ENCODE measurements at regions not wholly inside any gene's neighbourhood (a gene's known extent, or its start where the extent isn't known, plus 50 kb on each side); places are given as distances from the start of the nearest gene placed in this dataset.

DNA sequence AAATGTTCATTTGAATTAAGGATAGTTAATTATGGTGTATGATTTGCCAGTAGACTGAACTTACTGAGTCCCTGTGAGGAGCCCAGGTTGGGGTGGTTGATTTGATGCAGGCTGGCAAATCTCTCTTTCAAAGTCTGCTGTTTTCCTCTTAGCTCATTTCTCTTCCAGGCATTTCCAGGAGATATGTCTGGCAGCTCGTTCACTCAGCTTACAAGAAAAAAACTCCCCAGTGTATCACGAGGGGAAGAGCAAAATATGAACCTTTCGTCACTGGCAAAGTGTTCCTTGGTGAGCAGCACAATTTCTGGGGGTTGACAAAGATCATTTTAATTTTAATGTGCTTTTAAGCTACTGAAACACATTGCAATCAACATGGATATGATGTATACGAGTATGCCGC, 244.2 kb downstream of the CBLL2 start:
- Histone ChIP-seq H3K4me1 (ENCODE audit: control insufficient read depth in 1 of 2, insufficient read depth in 2 of 2, low read length in 2 of 2) (no peaks in the 10 kb centered on the region), H3K4me2 (replicated peaks; ENCODE audit: extremely low read depth, low read length, poor library complexity, severe bottlenecking) (no peak overlapping the region), H3K27me3 (ENCODE audit: control insufficient read depth in 2 of 2, insufficient read depth in 2 of 2, low read length in 2 of 2) (no peaks in the 10 kb centered on the region), H3K27ac (ENCODE audit: low read depth in 1 of 2, low read length in 2 of 2) (no peak overlapping the region), H3K9ac (ENCODE audit: insufficient read depth, low read length, poor library complexity, severe bottlenecking) (no peak overlapping the region), H3K9me3 (replicated peaks in 1 of 2; ENCODE audit: control insufficient read depth in 1 of 2, insufficient read depth in 1 of 2, low read length in 2 of 2) (no peaks in the 10 kb centered on the region), H3K4me3 (replicated peaks in 1 of 3; ENCODE audit: low read depth in 2 of 3, low read length in 3 of 3) (no peak overlapping the region), H3K36me3 (replicated peaks in 1 of 2; ENCODE audit: control insufficient read depth in 1 of 2, insufficient read depth in 2 of 2, low read length in 2 of 2) (no peaks in the 10 kb centered on the region), H2AFZ (ENCODE audit: insufficient read depth, low read depth, low read length, poor library complexity, severe bottlenecking) (no peak overlapping the region), H3K79me2 (ENCODE audit: insufficient read depth, low read length) (no peaks in the 10 kb centered on the region), H4K20me1 (ENCODE audit: insufficient read depth, low read length) (no peaks in the 10 kb centered on the region)
- no peaks in the 10 kb centered on the region for H3K27me3 Mint-ChIP-seq (ENCODE audit: low read depth in 3 of 3)
- no peak overlapping the region for H3K27ac Mint-ChIP-seq
- WGBS (ENCODE audit: insufficient coverage): 100% methylated on average over 1 of the region's 5 CpGs
- intact Hi-C loops (cut with micrococcal nuclease): no loop called here
- peaks cover 0 to 4% (median 3%) of the 10 kb centered on the region in 7 donors for H3K9me3 Mint-ChIP-seq
- DNase-seq: no peak
- H3K4me1 Mint-ChIP-seq: no peaks in the 10 kb centered on the region
- TF ChIP-seq, protein P1, sequence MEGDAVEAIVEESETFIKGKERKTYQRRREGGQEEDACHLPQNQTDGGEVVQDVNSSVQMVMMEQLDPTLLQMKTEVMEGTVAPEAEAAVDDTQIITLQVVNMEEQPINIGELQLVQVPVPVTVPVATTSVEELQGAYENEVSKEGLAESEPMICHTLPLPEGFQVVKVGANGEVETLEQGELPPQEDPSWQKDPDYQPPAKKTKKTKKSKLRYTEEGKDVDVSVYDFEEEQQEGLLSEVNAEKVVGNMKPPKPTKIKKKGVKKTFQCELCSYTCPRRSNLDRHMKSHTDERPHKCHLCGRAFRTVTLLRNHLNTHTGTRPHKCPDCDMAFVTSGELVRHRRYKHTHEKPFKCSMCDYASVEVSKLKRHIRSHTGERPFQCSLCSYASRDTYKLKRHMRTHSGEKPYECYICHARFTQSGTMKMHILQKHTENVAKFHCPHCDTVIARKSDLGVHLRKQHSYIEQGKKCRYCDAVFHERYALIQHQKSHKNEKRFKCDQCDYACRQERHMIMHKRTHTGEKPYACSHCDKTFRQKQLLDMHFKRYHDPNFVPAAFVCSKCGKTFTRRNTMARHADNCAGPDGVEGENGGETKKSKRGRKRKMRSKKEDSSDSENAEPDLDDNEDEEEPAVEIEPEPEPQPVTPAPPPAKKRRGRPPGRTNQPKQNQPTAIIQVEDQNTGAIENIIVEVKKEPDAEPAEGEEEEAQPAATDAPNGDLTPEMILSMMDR (IDR thresholded peaks at IDR 0.05): no peak
- no peak overlapping the region for H3K4me3 Mint-ChIP-seq
- H3K36me3 Mint-ChIP-seq: no peaks in the 10 kb centered on the region

- no peak overlapping the region for H2AFZ ChIP-seq (ENCODE audit: insufficient read depth, low read depth, low read length, poor library complexity, severe bottlenecking)
- no peaks in the 10 kb centered on the region for H3K79me2 ChIP-seq (ENCODE audit: insufficient read depth, low read length)
- H3K4me3 ChIP-seq (replicated peaks in 1 of 3; ENCODE audit: low read depth in 2 of 3, low read length in 3 of 3): no peak overlapping the region
- no peak overlapping the region for H3K9ac ChIP-seq (ENCODE audit: insufficient read depth, low read length, poor library complexity, severe bottlenecking)
- Mint-ChIP-seq H3K27ac (no peak overlapping the region), H3K4me3 (no peak overlapping the region), H3K9me3 (peaks cover 0 to 3% (median 2%) of the 10 kb centered on the region in 7 donors), H3K36me3 (no peaks in the 10 kb centered on the region), H3K27me3 (ENCODE audit: low read depth in 3 of 3) (no peaks in the 10 kb centered on the region), H3K4me1 (no peaks in the 10 kb centered on the region)
- H3K36me3 ChIP-seq (replicated peaks in 1 of 2; ENCODE audit: control insufficient read depth in 1 of 2, insufficient read depth in 2 of 2, low read length in 2 of 2): no peaks in the 10 kb centered on the region
- H4K20me1 ChIP-seq (ENCODE audit: insufficient read depth, low read length): no peaks in the 10 kb centered on the region
- H3K27ac ChIP-seq (ENCODE audit: low read depth in 1 of 2, low read length in 2 of 2): no peak overlapping the region
- TF ChIP-seq, protein P1 (IDR thresholded peaks at IDR 0.05): no peak
- no peaks in the 10 kb centered on the region for H3K4me1 ChIP-seq (ENCODE audit: control insufficient read depth in 1 of 2, insufficient read depth in 2 of 2, low read length in 2 of 2)
- intact Hi-C loops (cut with micrococcal nuclease): no loop called here
- H3K4me2 ChIP-seq (replicated peaks; ENCODE audit: extremely low read depth, low read length, poor library complexity, severe bottlenecking): no peak overlapping the region
- H3K27me3 ChIP-seq (ENCODE audit: control insufficient read depth in 2 of 2, insufficient read depth in 2 of 2, low read length in 2 of 2): no peaks in the 10 kb centered on the region
- WGBS (ENCODE audit: insufficient coverage): 89% methylated on average over 2 of the region's 5 CpGs
- H3K9me3 ChIP-seq (replicated peaks in 1 of 2; ENCODE audit: control insufficient read depth in 1 of 2, insufficient read depth in 1 of 2, low read length in 2 of 2): peaks cover 0 to 6% of the 10 kb centered on the region in 2 donors
- no peak for DNase-seq
These were observed 247.6 kb downstream of the CBLL2 start for GRCh38 chrX:22520128-22520828.
